ENCODE measurements at regions not wholly inside any gene's neighbourhood (a gene's known extent, or its start where the extent isn't known, plus 50 kb on each side); places are given as distances from the start of the nearest gene placed in this dataset.

GRCh38 chr7:106193661-106194060 lies 81.5 kb upstream of the SYPL1 start:
- TF ChIP-seq CTCF (conservative IDR thresholded peaks at IDR 0.05; ENCODE audit: low read depth, low read length) = no peak
- TF ChIP-seq EZH2 (IDR thresholded peaks at IDR 0.05; ENCODE audit: borderline replicate concordance, low read depth, low read length, poor library complexity, severe bottlenecking) = no peak
